Panc1 (cell line): ENCODE measurements at regions not wholly inside any gene's neighbourhood (a gene's known extent, or its start where the extent isn't known, plus 50 kb on each side); places are given as distances from the start of the nearest gene placed in this dataset.

Source experiments
- ATAC-seq: fragments of 200-7000 bp; cut with Tn5 transposase; 2 replicates; pipeline ENCODE4 v1.9.1; 2020; ENCODE audit warnings: mild to moderate bottlenecking, moderate library complexity
- BruUV-seq: library from RNA; stranded (reverse); fragments of 400-500 nt; replicated peaks from 2 replicates; lab custom pipeline; 2021; lab: Mats Ljungman, UMichigan
- CTCF ChIA-PET: fragments of 300-600 bp; sonication (Branson Sonifier 250); formaldehyde crosslinking; loops from one replicate; lab custom pipeline; 2022; ENCODE audit warnings: antibody characterized with exemption; lab: Charles Lee
- POLR2A ChIA-PET: fragments of 300-600 bp; sonication (Branson Sonifier 250); formaldehyde crosslinking; loops from one replicate; lab custom pipeline; 2022; ENCODE audit warnings: antibody characterized with exemption; lab: Charles Lee
- DNase-seq: peaks from one replicate; pipeline ENCODE4 v3.0.0-alpha.2; 2010; ENCODE audit warnings: low read depth, low spot score
- H3K27ac ChIP-seq: 2 replicates; pipeline ENCODE4 v1.5.1; 2011; ENCODE audit warnings: mild to moderate bottlenecking, low read length, inconsistent platforms
- H3K27me3 ChIP-seq: fragments of 200-500 bp; sonication (Bioruptor generic); 2 replicates; pipeline ENCODE4 v1.6.0; 2014; ENCODE audit warnings: low read length, inconsistent platforms; ENCODE audit not compliant: control insufficient read depth, insufficient read depth
- H3K36me3 ChIP-seq: fragments of 200-500 bp; sonication (Bioruptor generic); 2 replicates; pipeline ENCODE4 v1.5.1; 2014; ENCODE audit warnings: inconsistent platforms, mild to moderate bottlenecking, low read length, moderate library complexity; ENCODE audit not compliant: control insufficient read depth, insufficient read depth
- H3K4me1 ChIP-seq: 2 replicates; pipeline ENCODE4 v1.5.1; 2011; ENCODE audit warnings: inconsistent platforms, mild to moderate bottlenecking, low read length, moderate library complexity; ENCODE audit not compliant: control insufficient read depth, insufficient read depth
- H3K4me3 ChIP-seq, 2 experiments: 2 replicates each; pipeline ENCODE4 v1.5.1; 2011 to 2012; ENCODE audit warnings: low read depth in 2 of 2, low read length in 2 of 2, mild to moderate bottlenecking in 2 of 2, inconsistent platforms in 1 of 2, moderate library complexity in 1 of 2
- H3K9me3 ChIP-seq: fragments of 200-500 bp; sonication (Bioruptor generic); 2 replicates; pipeline ENCODE4 v1.5.1; 2014; ENCODE audit warnings: low read depth, mild to moderate bottlenecking, inconsistent platforms, low read length, moderate library complexity; ENCODE audit not compliant: control insufficient read depth, insufficient read depth
- POLR2AphosphoS5 ChIP-seq: IDR thresholded peaks from 2 replicates; pipeline ENCODE4 v1.6.1; 2012; ENCODE audit warnings: mild to moderate bottlenecking, low read depth, low read length, moderate library complexity
- SIN3A ChIP-seq: IDR thresholded peaks from 2 replicates; pipeline ENCODE4 v1.6.1; 2012; ENCODE audit warnings: low read depth, mild to moderate bottlenecking, low read length, moderate library complexity, borderline replicate concordance; ENCODE audit not compliant: insufficient read depth
- TCF7L2 ChIP-seq: IDR thresholded peaks from 2 replicates; pipeline ENCODE4 v1.6.1; 2011; ENCODE audit warnings: mild to moderate bottlenecking, low read depth, low read length, inconsistent platforms
- in situ Hi-C: cut with HindIII; loops from 2 replicates; pipeline ENCODE4 v1.10.0; 2016; ENCODE audit warnings: low sequenced_read_pairs, low pct_unique_long_range_greater_than_20kb
- intact Hi-C: fragments of 100-400 bp; cut with micrococcal nuclease; formaldehyde crosslinking; loops from one replicate; pipeline ENCODE4 v1.10.0; 2022; ENCODE audit not compliant: unreplicated experiment
- TF ChIP-seq, protein P1 (sequence below), 2 experiments: IDR thresholded peaks; 2 replicates each; pipeline ENCODE4 v1.6.1; 2011 to 2012; ENCODE audit warnings: low read depth in 2 of 2, control low read depth in 1 of 2, low read length in 1 of 2, mild to moderate bottlenecking in 1 of 2, moderate library complexity in 1 of 2; ENCODE audit not compliant: insufficient read depth in 1 of 2
- TF ChIP-seq, protein P2 (sequence below): fragments of 450-650 bp; IDR thresholded peaks from 2 replicates; pipeline ENCODE4 v1.5.1; 2017; ENCODE audit warnings: mild to moderate bottlenecking

DNA sequence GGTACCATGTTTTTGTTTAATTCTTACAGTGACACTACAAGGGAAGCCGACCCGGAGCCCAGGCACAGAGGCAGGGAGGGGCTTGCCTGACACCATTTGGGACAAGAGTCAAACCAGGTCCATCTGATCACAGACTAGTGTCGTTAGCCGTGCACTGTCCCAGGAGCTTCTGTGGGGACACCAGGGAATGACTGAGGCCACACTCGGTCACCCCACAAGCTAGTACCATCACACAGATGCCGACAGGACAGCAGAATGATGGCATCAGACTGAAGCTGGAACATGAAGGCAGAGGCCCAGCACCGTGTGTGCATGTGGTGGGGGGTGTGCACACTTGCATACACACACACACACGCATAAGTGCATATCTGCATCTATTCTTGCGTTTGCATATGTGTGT is 61.5 kb upstream of the NECTIN1 start:
- ATAC-seq, result no peak
- Histone ChIP-seq H3K4me1 (peaks cover 10% of the 10 kb centered on the region), H3K36me3 (no peaks in the 10 kb centered on the region), H3K4me3 (no peak overlapping the region), H3K27ac (no peak overlapping the region), H3K9me3 (no peaks in the 10 kb centered on the region), H3K27me3 (no peaks in the 10 kb centered on the region)
- BruUV-seq, result no TSS peak
- DNase-seq, result no peak
- TF ChIP-seq, protein P1, sequence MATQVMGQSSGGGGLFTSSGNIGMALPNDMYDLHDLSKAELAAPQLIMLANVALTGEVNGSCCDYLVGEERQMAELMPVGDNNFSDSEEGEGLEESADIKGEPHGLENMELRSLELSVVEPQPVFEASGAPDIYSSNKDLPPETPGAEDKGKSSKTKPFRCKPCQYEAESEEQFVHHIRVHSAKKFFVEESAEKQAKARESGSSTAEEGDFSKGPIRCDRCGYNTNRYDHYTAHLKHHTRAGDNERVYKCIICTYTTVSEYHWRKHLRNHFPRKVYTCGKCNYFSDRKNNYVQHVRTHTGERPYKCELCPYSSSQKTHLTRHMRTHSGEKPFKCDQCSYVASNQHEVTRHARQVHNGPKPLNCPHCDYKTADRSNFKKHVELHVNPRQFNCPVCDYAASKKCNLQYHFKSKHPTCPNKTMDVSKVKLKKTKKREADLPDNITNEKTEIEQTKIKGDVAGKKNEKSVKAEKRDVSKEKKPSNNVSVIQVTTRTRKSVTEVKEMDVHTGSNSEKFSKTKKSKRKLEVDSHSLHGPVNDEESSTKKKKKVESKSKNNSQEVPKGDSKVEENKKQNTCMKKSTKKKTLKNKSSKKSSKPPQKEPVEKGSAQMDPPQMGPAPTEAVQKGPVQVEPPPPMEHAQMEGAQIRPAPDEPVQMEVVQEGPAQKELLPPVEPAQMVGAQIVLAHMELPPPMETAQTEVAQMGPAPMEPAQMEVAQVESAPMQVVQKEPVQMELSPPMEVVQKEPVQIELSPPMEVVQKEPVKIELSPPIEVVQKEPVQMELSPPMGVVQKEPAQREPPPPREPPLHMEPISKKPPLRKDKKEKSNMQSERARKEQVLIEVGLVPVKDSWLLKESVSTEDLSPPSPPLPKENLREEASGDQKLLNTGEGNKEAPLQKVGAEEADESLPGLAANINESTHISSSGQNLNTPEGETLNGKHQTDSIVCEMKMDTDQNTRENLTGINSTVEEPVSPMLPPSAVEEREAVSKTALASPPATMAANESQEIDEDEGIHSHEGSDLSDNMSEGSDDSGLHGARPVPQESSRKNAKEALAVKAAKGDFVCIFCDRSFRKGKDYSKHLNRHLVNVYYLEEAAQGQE (IDR thresholded peaks at IDR 0.05; ENCODE audit: insufficient read depth in 1 of 2, low read depth in 2 of 2, low read length in 1 of 2), result no peak
- TF ChIP-seq SIN3A, result no peak
- TF ChIP-seq TCF7L2, result no peak
- TF ChIP-seq, protein P2, sequence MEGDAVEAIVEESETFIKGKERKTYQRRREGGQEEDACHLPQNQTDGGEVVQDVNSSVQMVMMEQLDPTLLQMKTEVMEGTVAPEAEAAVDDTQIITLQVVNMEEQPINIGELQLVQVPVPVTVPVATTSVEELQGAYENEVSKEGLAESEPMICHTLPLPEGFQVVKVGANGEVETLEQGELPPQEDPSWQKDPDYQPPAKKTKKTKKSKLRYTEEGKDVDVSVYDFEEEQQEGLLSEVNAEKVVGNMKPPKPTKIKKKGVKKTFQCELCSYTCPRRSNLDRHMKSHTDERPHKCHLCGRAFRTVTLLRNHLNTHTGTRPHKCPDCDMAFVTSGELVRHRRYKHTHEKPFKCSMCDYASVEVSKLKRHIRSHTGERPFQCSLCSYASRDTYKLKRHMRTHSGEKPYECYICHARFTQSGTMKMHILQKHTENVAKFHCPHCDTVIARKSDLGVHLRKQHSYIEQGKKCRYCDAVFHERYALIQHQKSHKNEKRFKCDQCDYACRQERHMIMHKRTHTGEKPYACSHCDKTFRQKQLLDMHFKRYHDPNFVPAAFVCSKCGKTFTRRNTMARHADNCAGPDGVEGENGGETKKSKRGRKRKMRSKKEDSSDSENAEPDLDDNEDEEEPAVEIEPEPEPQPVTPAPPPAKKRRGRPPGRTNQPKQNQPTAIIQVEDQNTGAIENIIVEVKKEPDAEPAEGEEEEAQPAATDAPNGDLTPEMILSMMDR, result no peak
- TF ChIP-seq POLR2AphosphoS5, result no peak
- POLR2A ChIA-PET, result no interaction called here
- in situ Hi-C loops (no loop called here), intact Hi-C loops (no loop called here)
- CTCF ChIA-PET, result interaction anchor here (0.5 kb wide), 1 partner anchor 58 kb away, joined by 3 read pairs; no protein-coding TSS in a partner anchor

DNA sequence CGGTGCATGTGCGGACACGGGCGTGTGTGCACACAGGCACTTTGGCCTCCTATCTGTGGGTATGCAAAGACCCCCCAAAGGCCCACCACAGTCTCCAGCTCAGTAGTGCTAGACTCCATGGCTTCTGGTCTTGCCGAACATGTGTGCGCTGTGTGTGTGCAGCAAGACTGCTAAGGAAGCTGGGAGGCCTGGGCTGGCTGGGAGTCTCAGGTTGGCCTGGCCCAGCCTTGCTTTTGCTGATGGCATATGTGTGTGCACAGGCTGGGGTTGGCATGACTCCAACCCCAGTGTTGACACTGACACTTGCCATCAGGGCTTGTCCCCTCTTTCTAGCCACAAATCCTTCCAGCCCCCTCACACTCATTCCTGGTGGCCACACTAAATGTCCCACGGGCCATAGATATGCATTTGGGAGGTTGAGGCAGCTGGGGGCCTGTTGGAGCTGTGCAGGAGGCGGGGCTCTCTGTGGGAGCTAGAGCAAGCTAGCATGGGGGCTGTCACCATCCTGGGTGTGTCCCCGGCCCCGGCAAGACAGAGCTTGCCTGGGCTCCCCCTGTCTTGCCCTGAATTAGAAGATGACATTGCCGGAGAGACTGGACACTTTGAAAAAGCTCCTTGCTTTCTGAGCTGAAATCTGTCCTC is 60.9 kb upstream of the NECTIN1 start:
- TF ChIP-seq SIN3A (no peak), POLR2AphosphoS5 (no peak), TCF7L2 (no peak)
- TF ChIP-seq, protein P2, result no peak
- TF ChIP-seq, protein P1 (IDR thresholded peaks at IDR 0.05; ENCODE audit: insufficient read depth in 1 of 2, low read depth in 2 of 2, low read length in 1 of 2), result no peak
- in situ Hi-C loops, result no loop called here
- Histone ChIP-seq H3K27ac (no peak overlapping the region), H3K4me3 (no peak overlapping the region), H3K27me3 (no peaks in the 10 kb centered on the region), H3K4me1 (peaks cover 10% of the 10 kb centered on the region), H3K9me3 (no peaks in the 10 kb centered on the region), H3K36me3 (no peaks in the 10 kb centered on the region)
- BruUV-seq, result no TSS peak
- intact Hi-C loops, result no loop called here
- DNase-seq, result no peak
- no peak for ATAC-seq
- POLR2A ChIA-PET, result no interaction called here
- CTCF ChIA-PET, result no interaction called here
